HCT116 (cell line): ENCODE measurements at regions not wholly inside any gene's neighbourhood (a gene's known extent, or its start where the extent isn't known, plus 50 kb on each side); places are given as distances from the start of the nearest gene placed in this dataset.

ENCODE experiments used
- CBX3 ChIP-seq: IDR thresholded peaks from 2 replicates; pipeline ENCODE4 v1.6.1; 2012; ENCODE audit warnings: low read depth
- EZH2 ChIP-seq: fragments of 200-600 bp; sonication (generic); IDR thresholded peaks from 2 replicates; pipeline ENCODE4 v1.6.1; 2017; ENCODE audit warnings: antibody characterized with exemption, mixed run types
- JUND ChIP-seq: IDR thresholded peaks from 2 replicates; pipeline ENCODE4 v1.6.1; 2012
- POLR2A ChIP-seq: IDR thresholded peaks from 2 replicates; pipeline ENCODE4 v1.7.0; 2011; ENCODE audit warnings: borderline replicate concordance; ENCODE audit not compliant: insufficient read depth, insufficient read length; ENCODE audit errors: extremely low read depth
- SIN3A ChIP-seq: IDR thresholded peaks from 2 replicates; pipeline ENCODE4 v1.6.1; 2012; ENCODE audit warnings: low read depth
- SP1 ChIP-seq: IDR thresholded peaks from 2 replicates; pipeline ENCODE4 v1.6.1; 2012; ENCODE audit warnings: low read depth
- TCF7L2 ChIP-seq: IDR thresholded peaks from 2 replicates; pipeline ENCODE4 v1.7.0; 2011; ENCODE audit warnings: borderline replicate concordance, inconsistent platforms; ENCODE audit not compliant: insufficient read depth, insufficient read length; ENCODE audit errors: extremely low read depth
- YY1 ChIP-seq: IDR thresholded peaks from 2 replicates; pipeline ENCODE4 v1.6.1; 2011; ENCODE audit warnings: low read length, low read depth, moderate library complexity, mild to moderate bottlenecking; ENCODE audit not compliant: insufficient replicate concordance; ENCODE audit errors: extremely low read depth
- TF ChIP-seq, protein P1 (sequence below), 3 experiments: fragments of 200-600 bp in 1 of 3; sonication (generic) in 1 of 3; IDR thresholded peaks in 2 of 3; conservative IDR thresholded peaks in 1 of 3; 2 replicates each; pipeline ENCODE4 v1.5.1; 2012 to 2017; ENCODE audit warnings: low read depth in 2 of 3, low read length in 2 of 3, antibody characterized with exemption in 1 of 3, borderline replicate concordance in 1 of 3, control low read depth in 1 of 3, mild to moderate bottlenecking in 1 of 3, mixed read lengths in 1 of 3, mixed run types in 1 of 3, moderate library complexity in 1 of 3; ENCODE audit not compliant: insufficient read depth in 1 of 3
- TF ChIP-seq, protein P2 (sequence below): IDR thresholded peaks from 2 replicates; pipeline ENCODE4 v1.6.1; 2012
- TF ChIP-seq, protein P3 (sequence below): IDR thresholded peaks from 2 replicates; pipeline ENCODE4 v1.6.1; 2012; ENCODE audit warnings: low read depth

DNA sequence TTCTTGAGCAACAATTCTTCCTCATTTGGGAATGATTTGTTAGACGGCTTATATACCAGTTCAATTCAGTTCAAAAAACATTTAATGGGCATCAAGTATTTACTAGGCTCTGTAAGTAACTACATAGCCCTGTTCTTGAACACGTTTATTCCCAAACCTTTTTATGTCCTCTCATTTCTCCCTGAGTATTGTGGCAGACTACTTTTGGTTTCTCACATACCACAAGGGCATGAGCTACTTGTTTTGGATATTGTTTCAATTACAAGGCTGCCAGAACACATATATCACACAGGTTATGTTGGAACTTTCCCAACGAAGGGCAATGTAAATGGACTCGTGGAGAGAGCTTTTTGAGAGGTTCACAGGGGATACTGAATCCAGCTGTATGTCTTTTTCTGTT lies 363.8 kb upstream of the NAALADL2 start:
- TF ChIP-seq, protein P1, sequence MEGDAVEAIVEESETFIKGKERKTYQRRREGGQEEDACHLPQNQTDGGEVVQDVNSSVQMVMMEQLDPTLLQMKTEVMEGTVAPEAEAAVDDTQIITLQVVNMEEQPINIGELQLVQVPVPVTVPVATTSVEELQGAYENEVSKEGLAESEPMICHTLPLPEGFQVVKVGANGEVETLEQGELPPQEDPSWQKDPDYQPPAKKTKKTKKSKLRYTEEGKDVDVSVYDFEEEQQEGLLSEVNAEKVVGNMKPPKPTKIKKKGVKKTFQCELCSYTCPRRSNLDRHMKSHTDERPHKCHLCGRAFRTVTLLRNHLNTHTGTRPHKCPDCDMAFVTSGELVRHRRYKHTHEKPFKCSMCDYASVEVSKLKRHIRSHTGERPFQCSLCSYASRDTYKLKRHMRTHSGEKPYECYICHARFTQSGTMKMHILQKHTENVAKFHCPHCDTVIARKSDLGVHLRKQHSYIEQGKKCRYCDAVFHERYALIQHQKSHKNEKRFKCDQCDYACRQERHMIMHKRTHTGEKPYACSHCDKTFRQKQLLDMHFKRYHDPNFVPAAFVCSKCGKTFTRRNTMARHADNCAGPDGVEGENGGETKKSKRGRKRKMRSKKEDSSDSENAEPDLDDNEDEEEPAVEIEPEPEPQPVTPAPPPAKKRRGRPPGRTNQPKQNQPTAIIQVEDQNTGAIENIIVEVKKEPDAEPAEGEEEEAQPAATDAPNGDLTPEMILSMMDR (IDR thresholded peaks at IDR 0.05 in 2 of 3, conservative IDR thresholded peaks at IDR 0.05 in 1 of 3; ENCODE audit: borderline replicate concordance in 1 of 3, insufficient read depth in 1 of 3, low read depth in 2 of 3, low read length in 2 of 3) = no peak
- TF ChIP-seq EZH2 (no peak), POLR2A (no peak), YY1 (no peak), TCF7L2 (no peak), JUND (no peak), SP1 (no peak), CBX3 (no peak), SIN3A (no peak)
- TF ChIP-seq, protein P2, sequence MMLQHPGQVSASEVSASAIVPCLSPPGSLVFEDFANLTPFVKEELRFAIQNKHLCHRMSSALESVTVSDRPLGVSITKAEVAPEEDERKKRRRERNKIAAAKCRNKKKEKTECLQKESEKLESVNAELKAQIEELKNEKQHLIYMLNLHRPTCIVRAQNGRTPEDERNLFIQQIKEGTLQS = no peak
- TF ChIP-seq, protein P3, sequence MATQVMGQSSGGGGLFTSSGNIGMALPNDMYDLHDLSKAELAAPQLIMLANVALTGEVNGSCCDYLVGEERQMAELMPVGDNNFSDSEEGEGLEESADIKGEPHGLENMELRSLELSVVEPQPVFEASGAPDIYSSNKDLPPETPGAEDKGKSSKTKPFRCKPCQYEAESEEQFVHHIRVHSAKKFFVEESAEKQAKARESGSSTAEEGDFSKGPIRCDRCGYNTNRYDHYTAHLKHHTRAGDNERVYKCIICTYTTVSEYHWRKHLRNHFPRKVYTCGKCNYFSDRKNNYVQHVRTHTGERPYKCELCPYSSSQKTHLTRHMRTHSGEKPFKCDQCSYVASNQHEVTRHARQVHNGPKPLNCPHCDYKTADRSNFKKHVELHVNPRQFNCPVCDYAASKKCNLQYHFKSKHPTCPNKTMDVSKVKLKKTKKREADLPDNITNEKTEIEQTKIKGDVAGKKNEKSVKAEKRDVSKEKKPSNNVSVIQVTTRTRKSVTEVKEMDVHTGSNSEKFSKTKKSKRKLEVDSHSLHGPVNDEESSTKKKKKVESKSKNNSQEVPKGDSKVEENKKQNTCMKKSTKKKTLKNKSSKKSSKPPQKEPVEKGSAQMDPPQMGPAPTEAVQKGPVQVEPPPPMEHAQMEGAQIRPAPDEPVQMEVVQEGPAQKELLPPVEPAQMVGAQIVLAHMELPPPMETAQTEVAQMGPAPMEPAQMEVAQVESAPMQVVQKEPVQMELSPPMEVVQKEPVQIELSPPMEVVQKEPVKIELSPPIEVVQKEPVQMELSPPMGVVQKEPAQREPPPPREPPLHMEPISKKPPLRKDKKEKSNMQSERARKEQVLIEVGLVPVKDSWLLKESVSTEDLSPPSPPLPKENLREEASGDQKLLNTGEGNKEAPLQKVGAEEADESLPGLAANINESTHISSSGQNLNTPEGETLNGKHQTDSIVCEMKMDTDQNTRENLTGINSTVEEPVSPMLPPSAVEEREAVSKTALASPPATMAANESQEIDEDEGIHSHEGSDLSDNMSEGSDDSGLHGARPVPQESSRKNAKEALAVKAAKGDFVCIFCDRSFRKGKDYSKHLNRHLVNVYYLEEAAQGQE = no peak
